PC-9 (cell line): ENCODE measurements at regions not wholly inside any gene's neighbourhood (a gene's known extent, or its start where the extent isn't known, plus 50 kb on each side); places are given as distances from the start of the nearest gene placed in this dataset.

ENCODE experiments used
- BruUV-seq: library from RNA; stranded (reverse); fragments of 400-500 nt; replicated peaks from 2 replicates; lab custom pipeline; 2021; lab: Mats Ljungman, UMichigan
- CTCF ChIA-PET: fragments of 300-600 bp; sonication (Branson Sonifier 250); formaldehyde crosslinking; loops from one replicate; lab custom pipeline; 2022; ENCODE audit warnings: antibody characterized with exemption; lab: Charles Lee
- POLR2A ChIA-PET: fragments of 300-600 bp; sonication (Branson Sonifier 250); formaldehyde crosslinking; loops from one replicate; lab custom pipeline; 2022; ENCODE audit warnings: antibody characterized with exemption; ENCODE audit not compliant: unreplicated experiment; lab: Charles Lee
- DNase-seq, 2 experiments: peaks; one replicate each; pipeline versions ENCODE4 v3.0.0 to v3.0.0-alpha.2; 2015 to 2022; ENCODE audit warnings: mixed read lengths in 1 of 2
- H2AFZ ChIP-seq: fragments of 200-600 bp; sonication (generic); 2 replicates; pipeline ENCODE4 v1.8.1; 2017; ENCODE audit warnings: antibody characterized with exemption
- H3F3A ChIP-seq: fragments of 200-600 bp; sonication (generic); 2 replicates; pipeline ENCODE4 v1.8.1; 2017; ENCODE audit warnings: antibody characterized with exemption, mild to moderate bottlenecking, low read depth; ENCODE audit not compliant: insufficient read depth
- H3K27ac ChIP-seq: fragments of 200-600 bp; sonication (generic); 2 replicates; pipeline ENCODE4 v1.6.1; 2016; ENCODE audit warnings: mixed run types
- H3K27me3 ChIP-seq: fragments of 200-600 bp; sonication (generic); 2 replicates; pipeline ENCODE4 v1.6.1; 2016; ENCODE audit warnings: low read depth, mixed run types; ENCODE audit not compliant: insufficient read depth
- H3K36me3 ChIP-seq: fragments of 200-600 bp; sonication (generic); 2 replicates; pipeline ENCODE4 v1.6.1; 2016; ENCODE audit warnings: low read depth, mixed run types
- H3K4me1 ChIP-seq: fragments of 200-600 bp; sonication (generic); replicated peaks from 2 replicates; pipeline ENCODE4 v1.6.1; 2016; ENCODE audit warnings: mixed run types; ENCODE audit not compliant: insufficient read depth
- H3K4me2 ChIP-seq: fragments of 200-600 bp; sonication (generic); 2 replicates; pipeline ENCODE4 v1.6.1; 2017; ENCODE audit warnings: mixed run types
- H3K4me3 ChIP-seq: fragments of 200-600 bp; sonication (generic); 2 replicates; pipeline ENCODE4 v1.6.1; 2016; ENCODE audit warnings: mixed run types
- H3K79me2 ChIP-seq: fragments of 200-600 bp; sonication (generic); 2 replicates; pipeline ENCODE4 v1.6.1; 2017; ENCODE audit warnings: low read depth, mixed run types
- H3K9me2 ChIP-seq: fragments of 200-600 bp; sonication (generic); 2 replicates; pipeline ENCODE4 v1.8.1; 2017; ENCODE audit warnings: mild to moderate bottlenecking; ENCODE audit not compliant: insufficient read depth
- H3K9me3 ChIP-seq: fragments of 200-600 bp; sonication (generic); 2 replicates; pipeline ENCODE4 v1.8.1; 2016; ENCODE audit warnings: low read depth; ENCODE audit not compliant: insufficient read depth
- H4K20me1 ChIP-seq: fragments of 200-600 bp; sonication (generic); 2 replicates; pipeline ENCODE4 v1.8.1; 2017; ENCODE audit not compliant: insufficient read depth
- CTCF ChIP-seq: fragments of 200-600 bp; sonication (generic); conservative IDR thresholded peaks from 2 replicates; pipeline ENCODE4 v1.6.1; 2017; ENCODE audit warnings: mixed run types, antibody characterized with exemption, mild to moderate bottlenecking, moderate library complexity
- EZH2 ChIP-seq: fragments of 200-600 bp; sonication (generic); IDR thresholded peaks from 2 replicates; pipeline ENCODE4 v1.8.0; 2017; ENCODE audit warnings: antibody characterized with exemption, low read depth
- intact Hi-C: fragments of 100-400 bp; cut with micrococcal nuclease; formaldehyde crosslinking; loops from one replicate; pipeline ENCODE4 v1.10.0; 2022; ENCODE audit not compliant: unreplicated experiment

GRCh38 chrX:26789751-26790150 is 573.8 kb downstream of the MAGEB5 start:
- Histone ChIP-seq H3K27me3 (no peaks in the 10 kb centered on the region), H3K4me3 (no peak overlapping the region), H3K9me3 (no peaks in the 10 kb centered on the region), H3K4me2 (no peak overlapping the region), H3K4me1 (no peaks in the 10 kb centered on the region), H3K36me3 (no peaks in the 10 kb centered on the region), H4K20me1 (no peaks in the 10 kb centered on the region), H3K79me2 (no peaks in the 10 kb centered on the region), H3F3A (no peaks in the 10 kb centered on the region), H2AFZ (no peak overlapping the region), H3K9me2 (no peaks in the 10 kb centered on the region), H3K27ac (no peak overlapping the region)
- POLR2A ChIA-PET = interaction anchor here (0.6 kb wide), 1 partner anchor 328 kb away, joined by 3 read pairs; no protein-coding TSS in a partner anchor
- BruUV-seq = no TSS peak
- no peak for TF ChIP-seq CTCF
- TF ChIP-seq EZH2 = no peak
- DNase-seq = no peak
- intact Hi-C loops = no loop called here
- CTCF ChIA-PET = no interaction called here

- H3K4me3 ChIP-seq = no peak overlapping the region
- no peaks in the 10 kb centered on the region for H3K36me3 ChIP-seq
- intact Hi-C loops = no loop called here
- ChIA-PET CTCF (no interaction called here), POLR2A (no interaction called here)
- no peaks in the 10 kb centered on the region for H3K27me3 ChIP-seq
- H2AFZ ChIP-seq = no peak overlapping the region
- H3K4me1 ChIP-seq = no peaks in the 10 kb centered on the region
- no TSS peak for BruUV-seq
- H3F3A ChIP-seq = no peaks in the 10 kb centered on the region
- no peaks in the 10 kb centered on the region for H3K9me3 ChIP-seq
- no peak for DNase-seq
- no peaks in the 10 kb centered on the region for H4K20me1 ChIP-seq
- H3K27ac ChIP-seq = no peak overlapping the region
- TF ChIP-seq CTCF = no peak
- TF ChIP-seq EZH2 = no peak
- no peaks in the 10 kb centered on the region for H3K79me2 ChIP-seq
- no peaks in the 10 kb centered on the region for H3K9me2 ChIP-seq
- H3K4me2 ChIP-seq = no peak overlapping the region
Observed at GRCh38 chrX:26788402-26788998, 572.5 kb downstream of the MAGEB5 start.

- Histone ChIP-seq H2AFZ (no peak overlapping the region), H3K4me3 (no peak overlapping the region), H3K27ac (no peak overlapping the region), H3K9me3 (no peaks in the 10 kb centered on the region), H3K27me3 (no peaks in the 10 kb centered on the region), H3K36me3 (no peaks in the 10 kb centered on the region), H3K9me2 (no peaks in the 10 kb centered on the region), H4K20me1 (no peaks in the 10 kb centered on the region), H3F3A (no peaks in the 10 kb centered on the region), H3K4me1 (no peaks in the 10 kb centered on the region), H3K79me2 (no peaks in the 10 kb centered on the region), H3K4me2 (no peak overlapping the region)
- no TSS peak for BruUV-seq
- DNase-seq = peak in 1 of 2 experiments; percentile 1
- intact Hi-C loops = loop anchor here (2.0 to 5.0 kb wide), 2 partner anchors 404 to 553 kb away; no protein-coding TSS in a partner anchor
- TF ChIP-seq CTCF (peak; percentile 63), EZH2 (no peak)
- ChIA-PET POLR2A (no interaction called here), CTCF (no interaction called here)
Observed at GRCh38 chrX:26783512-26784225, 567.7 kb downstream of the MAGEB5 start.
